Heart left ventricle (tissue), 13 donors: ENCODE measurements at regions not wholly inside any gene's neighbourhood (a gene's known extent, or its start where the extent isn't known, plus 50 kb on each side); places are given as distances from the start of the nearest gene placed in this dataset.

Experiments used
- POLR2A ChIP-seq, 2 donors: fragments of 450-650 bp; IDR thresholded peaks; one replicate each; pipeline ENCODE4 v1.6.1; 2017; ENCODE audit warnings: antibody characterized with exemption in 2 of 2, mild to moderate bottlenecking in 2 of 2, moderate library complexity in 2 of 2
- TF ChIP-seq, protein P1 (sequence below), 12 donors: fragments of 200-600 bp; sonication (generic) in 4 of 12; IDR thresholded peaks; one replicate each; pipeline versions ENCODE4 v1.5.0 to v1.8.0; 2018 to 2022; ENCODE audit warnings: antibody characterized with exemption in 12 of 12, mild to moderate bottlenecking in 5 of 12
- donor health status: ischemic (EF 13 %, LVEDD 7.1; RV severe dilation, severe dysfunction).
- donor health status: DM: no; HTN: yes; CAD: no.
- donor health status: DM: no; HTN: no; CAD: no.
- donor health status: ischemic (EF 25% LVEDD 6.9; RV normal size, moderate dysfunction).
- donor health status: ischemic (EF 25% LVEDD 5.7; RV mildly dilated, moderate dysfunction).
- donor health status: ischemic (EF 35%, LVEDD 5.7; RV mildly dilated, moderate dysfunction).
- donor health status: nonischemic (EF 11% LVEDD 7.7; RV severe dilation, severe dysfunction).
- donor health status: DM: yes; HTN: yes; CAD: no.
- donor health status: PGD.
- donor health status: ischemic (EF 29% LVEDD 5.4; RV normal size, mild dysfunction).
- donor health status: nonischemic (EF 23%, LVEDD 6.1; RV moderate dilation, normal function).

- TF ChIP-seq, protein P1, sequence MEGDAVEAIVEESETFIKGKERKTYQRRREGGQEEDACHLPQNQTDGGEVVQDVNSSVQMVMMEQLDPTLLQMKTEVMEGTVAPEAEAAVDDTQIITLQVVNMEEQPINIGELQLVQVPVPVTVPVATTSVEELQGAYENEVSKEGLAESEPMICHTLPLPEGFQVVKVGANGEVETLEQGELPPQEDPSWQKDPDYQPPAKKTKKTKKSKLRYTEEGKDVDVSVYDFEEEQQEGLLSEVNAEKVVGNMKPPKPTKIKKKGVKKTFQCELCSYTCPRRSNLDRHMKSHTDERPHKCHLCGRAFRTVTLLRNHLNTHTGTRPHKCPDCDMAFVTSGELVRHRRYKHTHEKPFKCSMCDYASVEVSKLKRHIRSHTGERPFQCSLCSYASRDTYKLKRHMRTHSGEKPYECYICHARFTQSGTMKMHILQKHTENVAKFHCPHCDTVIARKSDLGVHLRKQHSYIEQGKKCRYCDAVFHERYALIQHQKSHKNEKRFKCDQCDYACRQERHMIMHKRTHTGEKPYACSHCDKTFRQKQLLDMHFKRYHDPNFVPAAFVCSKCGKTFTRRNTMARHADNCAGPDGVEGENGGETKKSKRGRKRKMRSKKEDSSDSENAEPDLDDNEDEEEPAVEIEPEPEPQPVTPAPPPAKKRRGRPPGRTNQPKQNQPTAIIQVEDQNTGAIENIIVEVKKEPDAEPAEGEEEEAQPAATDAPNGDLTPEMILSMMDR (IDR thresholded peaks at IDR 0.05), result no peak
- TF ChIP-seq POLR2A (IDR thresholded peaks at IDR 0.05), result no peak
Observed at GRCh38 chr7:9029681-9030530, 596.5 kb downstream of the NXPH1 start.
